Mesothelial cell of epicardium (in vitro differentiated cells): ENCODE measurements at regions not wholly inside any gene's neighbourhood (a gene's known extent, or its start where the extent isn't known, plus 50 kb on each side); places are given as distances from the start of the nearest gene placed in this dataset.

Experiments
- DNase-seq, 2 experiments: peaks; one replicate each; pipeline ENCODE4 v3.0.0; 2021; ENCODE audit warnings: low spot score in 2 of 2; ENCODE audit not compliant: unreplicated experiment in 2 of 2
- H3K27ac Mint-ChIP-seq: 2 replicates; pipeline ENCODE4 v1.8.0; 2021; ENCODE audit warnings: mixed read lengths
- H3K27me3 Mint-ChIP-seq: 2 replicates; pipeline ENCODE4 v1.8.0; 2021; ENCODE audit warnings: low read depth, mixed read lengths
- H3K36me3 Mint-ChIP-seq: 2 replicates; pipeline ENCODE4 v1.8.0; 2021; ENCODE audit warnings: mixed read lengths
- H3K4me1 Mint-ChIP-seq: 2 replicates; pipeline ENCODE4 v1.8.0; 2021; ENCODE audit warnings: mixed read lengths
- H3K4me3 Mint-ChIP-seq: 2 replicates; pipeline ENCODE4 v1.8.0; 2021; ENCODE audit warnings: mild to moderate bottlenecking, moderate library complexity, mixed read lengths
- H3K9me3 Mint-ChIP-seq: 2 replicates; pipeline ENCODE4 v1.8.0; 2021; ENCODE audit warnings: mixed read lengths
- TF ChIP-seq, protein P1 (sequence below): fragments of 200-600 bp; sonication (generic); IDR thresholded peaks from one replicate; pipeline ENCODE4 v1.5.0; 2021; ENCODE audit warnings: antibody characterized with exemption; ENCODE audit not compliant: unreplicated experiment

GRCh38 chr14:58898655-58899316, 261.0 kb downstream of the DACT1 start:
- Mint-ChIP-seq H3K36me3 (no peaks in the 10 kb centered on the region), H3K4me1 (no peaks in the 10 kb centered on the region), H3K9me3 (peaks cover 10% of the 10 kb centered on the region), H3K27me3 (no peaks in the 10 kb centered on the region), H3K27ac (no peak overlapping the region), H3K4me3 (no peak overlapping the region)
- TF ChIP-seq, protein P1, sequence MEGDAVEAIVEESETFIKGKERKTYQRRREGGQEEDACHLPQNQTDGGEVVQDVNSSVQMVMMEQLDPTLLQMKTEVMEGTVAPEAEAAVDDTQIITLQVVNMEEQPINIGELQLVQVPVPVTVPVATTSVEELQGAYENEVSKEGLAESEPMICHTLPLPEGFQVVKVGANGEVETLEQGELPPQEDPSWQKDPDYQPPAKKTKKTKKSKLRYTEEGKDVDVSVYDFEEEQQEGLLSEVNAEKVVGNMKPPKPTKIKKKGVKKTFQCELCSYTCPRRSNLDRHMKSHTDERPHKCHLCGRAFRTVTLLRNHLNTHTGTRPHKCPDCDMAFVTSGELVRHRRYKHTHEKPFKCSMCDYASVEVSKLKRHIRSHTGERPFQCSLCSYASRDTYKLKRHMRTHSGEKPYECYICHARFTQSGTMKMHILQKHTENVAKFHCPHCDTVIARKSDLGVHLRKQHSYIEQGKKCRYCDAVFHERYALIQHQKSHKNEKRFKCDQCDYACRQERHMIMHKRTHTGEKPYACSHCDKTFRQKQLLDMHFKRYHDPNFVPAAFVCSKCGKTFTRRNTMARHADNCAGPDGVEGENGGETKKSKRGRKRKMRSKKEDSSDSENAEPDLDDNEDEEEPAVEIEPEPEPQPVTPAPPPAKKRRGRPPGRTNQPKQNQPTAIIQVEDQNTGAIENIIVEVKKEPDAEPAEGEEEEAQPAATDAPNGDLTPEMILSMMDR: no peak
- no peak for DNase-seq

DNA sequence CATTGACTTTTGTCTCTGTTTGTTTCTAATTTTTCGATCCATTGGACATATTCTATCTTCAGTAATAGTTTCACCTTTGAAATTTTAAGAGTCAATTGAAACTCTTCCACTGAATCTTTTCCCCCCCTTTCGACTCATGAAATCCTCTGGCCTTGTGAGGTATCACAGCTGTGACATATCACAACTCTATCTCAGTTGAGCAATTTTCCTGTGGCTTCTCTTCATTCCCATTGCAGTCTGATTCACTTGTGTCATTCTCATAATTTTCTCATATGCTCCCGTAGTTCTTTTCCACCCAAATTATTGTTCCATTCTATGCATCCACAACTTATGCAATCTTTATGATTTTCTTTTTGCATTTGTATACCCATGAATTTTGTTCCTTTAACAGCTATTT, 261.6 kb downstream of the DACT1 start:
- H3K27me3 Mint-ChIP-seq: no peaks in the 10 kb centered on the region
- no peak overlapping the region for H3K27ac Mint-ChIP-seq
- TF ChIP-seq, protein P1: no peak
- no peak for DNase-seq
- H3K36me3 Mint-ChIP-seq: no peaks in the 10 kb centered on the region
- no peaks in the 10 kb centered on the region for H3K4me1 Mint-ChIP-seq
- H3K9me3 Mint-ChIP-seq: peaks cover 14% of the 10 kb centered on the region
- no peak overlapping the region for H3K4me3 Mint-ChIP-seq

DNA sequence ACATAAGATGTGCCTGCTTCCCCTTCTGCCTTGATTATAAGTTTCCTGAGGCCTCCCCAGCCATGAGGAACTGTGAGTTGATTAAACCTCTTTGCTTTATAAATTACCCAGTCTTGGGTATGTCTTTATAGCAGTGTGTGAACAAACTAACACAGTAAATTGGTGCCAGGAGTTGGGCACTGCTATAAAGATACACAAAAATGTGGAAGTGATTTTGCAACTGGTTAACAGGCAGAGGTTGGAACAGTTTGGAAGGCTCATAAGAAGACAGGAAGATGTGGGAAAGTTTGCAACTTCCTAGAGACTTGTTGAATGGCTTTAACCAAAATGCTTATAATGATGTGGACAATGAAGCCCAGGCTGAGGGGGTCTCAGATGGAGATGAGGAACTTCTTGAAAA, 264.1 kb downstream of the DACT1 start:
- Mint-ChIP-seq H3K27ac (no peak overlapping the region), H3K9me3 (peaks cover 24% of the 10 kb centered on the region), H3K36me3 (no peaks in the 10 kb centered on the region), H3K27me3 (no peaks in the 10 kb centered on the region), H3K4me3 (no peak overlapping the region), H3K4me1 (no peaks in the 10 kb centered on the region)
- TF ChIP-seq, protein P1: no peak
- DNase-seq: no peak

DNA sequence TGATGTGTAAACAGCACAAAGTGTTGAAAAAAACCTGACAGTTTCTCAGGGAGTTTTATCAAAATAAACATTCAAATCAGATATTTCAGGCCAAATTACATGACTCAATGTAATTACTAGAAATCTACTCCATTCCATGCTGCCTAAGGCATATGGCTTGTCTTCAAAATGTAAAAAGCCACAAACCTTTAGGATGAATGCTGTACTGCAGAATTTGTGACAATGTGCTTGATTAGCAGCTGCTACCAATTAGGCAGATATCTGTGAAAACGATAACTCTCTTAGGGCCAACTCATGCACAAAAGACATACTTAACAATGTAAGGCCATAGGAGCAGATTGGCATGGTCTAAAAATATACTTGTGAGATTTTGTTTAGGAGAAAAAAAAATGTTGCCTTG, 267.0 kb downstream of the DACT1 start:
- Mint-ChIP-seq H3K4me3 (no peak overlapping the region), H3K36me3 (no peaks in the 10 kb centered on the region), H3K9me3 (peaks cover 24% of the 10 kb centered on the region), H3K27me3 (no peaks in the 10 kb centered on the region), H3K4me1 (peaks cover 10% of the 10 kb centered on the region), H3K27ac (no peak overlapping the region)
- TF ChIP-seq, protein P1: no peak
- DNase-seq: no peak

DNA sequence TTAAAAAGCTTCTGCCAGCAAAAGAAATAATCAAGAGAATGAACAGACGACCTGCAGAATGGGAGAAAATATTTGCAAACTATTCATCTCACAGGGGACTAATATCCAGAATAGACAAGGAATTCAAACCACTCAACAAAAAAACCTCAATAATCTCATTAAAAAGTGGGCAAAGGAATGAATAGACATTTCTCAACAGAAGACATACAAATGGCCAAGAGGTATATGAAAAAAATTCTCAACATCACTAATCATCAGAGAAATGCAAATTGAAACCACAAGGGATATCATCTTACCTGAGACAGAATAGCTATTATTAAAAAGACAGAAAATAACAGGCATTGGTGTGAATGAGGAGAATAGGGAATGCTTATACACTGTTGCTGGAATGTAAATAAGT, 270.0 kb downstream of the DACT1 start:
- H3K9me3 Mint-ChIP-seq: peaks cover 21% of the 10 kb centered on the region
- H3K4me3 Mint-ChIP-seq: no peak overlapping the region
- no peak for DNase-seq
- H3K4me1 Mint-ChIP-seq: peaks cover 10% of the 10 kb centered on the region
- TF ChIP-seq, protein P1: no peak
- H3K27me3 Mint-ChIP-seq: no peaks in the 10 kb centered on the region
- no peaks in the 10 kb centered on the region for H3K36me3 Mint-ChIP-seq
- no peak overlapping the region for H3K27ac Mint-ChIP-seq

DNA sequence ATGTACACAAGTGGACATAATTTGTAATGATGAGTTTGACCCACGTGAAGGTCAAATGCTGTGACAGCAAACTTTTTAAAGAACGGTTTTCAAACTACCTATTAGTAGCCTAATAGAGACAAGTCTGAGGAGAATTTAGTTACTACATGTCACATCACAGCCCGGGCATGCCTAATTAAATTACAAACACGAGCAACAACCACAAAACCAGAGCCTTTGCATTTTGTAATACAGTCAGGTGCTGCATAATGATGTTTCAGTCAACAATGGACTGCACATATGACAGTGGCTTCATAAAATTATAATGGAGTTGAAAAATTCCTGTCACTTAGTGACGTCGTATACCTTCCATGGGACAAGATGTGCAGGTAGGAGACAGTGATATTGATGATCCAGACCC, 274.5 kb downstream of the DACT1 start:
- no peak overlapping the region for H3K4me3 Mint-ChIP-seq
- no peak overlapping the region for H3K27ac Mint-ChIP-seq
- peaks cover 23% of the 10 kb centered on the region for H3K4me1 Mint-ChIP-seq
- no peaks in the 10 kb centered on the region for H3K27me3 Mint-ChIP-seq
- no peaks in the 10 kb centered on the region for H3K9me3 Mint-ChIP-seq
- H3K36me3 Mint-ChIP-seq: no peaks in the 10 kb centered on the region
- DNase-seq: no peak
- TF ChIP-seq, protein P1: no peak
